H9 (cell line): ENCODE measurements at regions not wholly inside any gene's neighbourhood (a gene's known extent, or its start where the extent isn't known, plus 50 kb on each side); places are given as distances from the start of the nearest gene placed in this dataset.

Source experiments
- DNase-seq: peaks from one replicate; pipeline ENCODE4 v3.0.0-alpha.2; 2017
- H2AFZ ChIP-seq: one replicate; pipeline ENCODE4 v1.6.1; 2013; ENCODE audit warnings: mild to moderate bottlenecking, low read length, control low read depth, moderate library complexity
- H2AK5ac ChIP-seq: 2 replicates; pipeline ENCODE4 v1.6.1; 2013; ENCODE audit warnings: low read length, control low read depth, mixed read lengths; ENCODE audit not compliant: insufficient read length
- H2BK120ac ChIP-seq: one replicate; pipeline ENCODE4 v1.6.1; 2013; ENCODE audit warnings: low read depth, mild to moderate bottlenecking, low read length, control low read depth, inconsistent platforms; ENCODE audit not compliant: poor library complexity, severe bottlenecking
- H2BK12ac ChIP-seq: 2 replicates; pipeline ENCODE4 v1.6.1; 2013; ENCODE audit warnings: low read length, control low read depth, mixed read lengths, low read depth; ENCODE audit not compliant: insufficient read length
- H2BK15ac ChIP-seq: 2 replicates; pipeline ENCODE4 v1.6.1; 2013; ENCODE audit warnings: low read depth, low read length, control low read depth
- H2BK20ac ChIP-seq: one replicate; pipeline ENCODE4 v1.6.1; 2013; ENCODE audit warnings: low read depth, mild to moderate bottlenecking, low read length, control low read depth, inconsistent platforms; ENCODE audit not compliant: poor library complexity, severe bottlenecking
- H2BK5ac ChIP-seq: 2 replicates; pipeline ENCODE4 v1.6.1; 2013; ENCODE audit warnings: low read length, control low read depth, mixed read lengths; ENCODE audit not compliant: insufficient read length
- H3K14ac ChIP-seq: 2 replicates; pipeline ENCODE4 v1.6.1; 2013; ENCODE audit warnings: low read length, control low read depth; ENCODE audit not compliant: insufficient read depth
- H3K18ac ChIP-seq: 2 replicates; pipeline ENCODE4 v1.6.1; 2013; ENCODE audit warnings: low read depth, mild to moderate bottlenecking, mixed read lengths, low read length, control low read depth; ENCODE audit not compliant: insufficient read length
- H3K23ac ChIP-seq: 2 replicates; pipeline ENCODE4 v1.6.1; 2013; ENCODE audit warnings: low read length, control low read depth, mixed read lengths, low read depth; ENCODE audit not compliant: insufficient read length
- H3K23me2 ChIP-seq: 2 replicates; pipeline ENCODE4 v1.6.1; 2013; ENCODE audit warnings: low read depth, mild to moderate bottlenecking, mixed read lengths, low read length, control low read depth; ENCODE audit not compliant: insufficient read length, poor library complexity, severe bottlenecking
- H3K27ac ChIP-seq: 2 replicates; pipeline ENCODE4 v1.5.1; 2013; ENCODE audit warnings: low read length, control low read depth, mixed read lengths, low read depth; ENCODE audit not compliant: insufficient read length
- H3K27me3 ChIP-seq: 2 replicates; pipeline ENCODE4 v1.6.1; 2013; ENCODE audit warnings: low read length, control low read depth, inconsistent platforms; ENCODE audit not compliant: insufficient read depth
- H3K4ac ChIP-seq: 2 replicates; pipeline ENCODE4 v1.6.1; 2013; ENCODE audit warnings: low read depth, mild to moderate bottlenecking, control low read depth, inconsistent platforms, low read length, moderate library complexity
- H3K4me1 ChIP-seq: 2 replicates; pipeline ENCODE4 v1.6.1; 2013; ENCODE audit warnings: low read length, control low read depth, inconsistent platforms; ENCODE audit not compliant: insufficient read depth
- H3K4me2 ChIP-seq: 2 replicates; pipeline ENCODE4 v1.6.1; 2013; ENCODE audit warnings: low read length, control low read depth, mixed read lengths; ENCODE audit not compliant: insufficient read length, insufficient read depth
- H3K56ac ChIP-seq: 2 replicates; pipeline ENCODE4 v1.6.1; 2013; ENCODE audit warnings: low read depth, mild to moderate bottlenecking, mixed read lengths, low read length, control low read depth; ENCODE audit not compliant: insufficient read length
- H3K79me1 ChIP-seq: 2 replicates; pipeline ENCODE4 v1.6.1; 2013; ENCODE audit warnings: low read depth, mild to moderate bottlenecking, moderate library complexity, low read length, control low read depth, inconsistent platforms; ENCODE audit not compliant: insufficient read depth, poor library complexity, severe bottlenecking
- H3K79me2 ChIP-seq: 2 replicates; pipeline ENCODE4 v1.6.1; 2013; ENCODE audit warnings: low read length, control low read depth, inconsistent platforms; ENCODE audit not compliant: insufficient read depth
- H3K9ac ChIP-seq: 2 replicates; pipeline ENCODE4 v1.6.1; 2013; ENCODE audit warnings: low read length, control low read depth, mixed read lengths; ENCODE audit not compliant: insufficient read length; ENCODE audit errors: extremely low read depth
- H3K9me3 ChIP-seq: one replicate; pipeline ENCODE4 v1.6.1; 2013; ENCODE audit warnings: low read depth, low read length, inconsistent platforms; ENCODE audit not compliant: control insufficient read depth
- H3T11ph ChIP-seq: one replicate; pipeline ENCODE4 v1.6.1; 2013; ENCODE audit warnings: mild to moderate bottlenecking, low read length, control low read depth, inconsistent platforms
- H4K20me1 ChIP-seq: one replicate; pipeline ENCODE4 v1.6.1; 2013; ENCODE audit not compliant: control insufficient read depth, insufficient read length, insufficient read depth
- H4K5ac ChIP-seq: 2 replicates; pipeline ENCODE4 v1.6.1; 2013; ENCODE audit warnings: low read depth, mild to moderate bottlenecking, mixed read lengths, low read length, control low read depth; ENCODE audit not compliant: insufficient read length
- H4K8ac ChIP-seq: replicated peaks from 2 replicates; pipeline ENCODE4 v1.6.1; 2013; ENCODE audit warnings: low read length, control low read depth, mixed read lengths, low read depth; ENCODE audit not compliant: insufficient read length
- H4K91ac ChIP-seq: 2 replicates; pipeline ENCODE4 v1.6.1; 2013; ENCODE audit warnings: low read depth, mild to moderate bottlenecking, moderate library complexity, mixed read lengths, low read length, control low read depth; ENCODE audit not compliant: insufficient read length
- H3K27ac Mint-ChIP-seq, 3 experiments: 2 replicates in 2 of 3; 3 replicates in 1 of 3; pipeline ENCODE4 v1.8.0; 2020 to 2021; ENCODE audit warnings: mixed read lengths in 3 of 3, mild to moderate bottlenecking in 1 of 3, moderate library complexity in 1 of 3
- H3K27me3 Mint-ChIP-seq: 2 replicates; pipeline ENCODE4 v1.8.0; 2021; ENCODE audit warnings: low read depth, mild to moderate bottlenecking, moderate library complexity, mixed read lengths
- H3K36me3 Mint-ChIP-seq, 3 experiments: 2 replicates in 2 of 3; 3 replicates in 1 of 3; pipeline ENCODE4 v1.8.0; 2020 to 2021; ENCODE audit warnings: low read depth in 3 of 3, mixed read lengths in 3 of 3; ENCODE audit not compliant: insufficient read depth in 1 of 3
- H3K4me1 Mint-ChIP-seq, 2 experiments: 2 replicates each; pipeline ENCODE4 v1.8.0; 2020; ENCODE audit warnings: mixed read lengths in 2 of 2
- H3K4me3 Mint-ChIP-seq, 2 experiments: 2 replicates in 1 of 2; 3 replicates in 1 of 2; pipeline ENCODE4 v1.8.0; 2020 to 2021; ENCODE audit warnings: mild to moderate bottlenecking in 2 of 2, mixed read lengths in 2 of 2, moderate library complexity in 1 of 2
- H3K9me3 Mint-ChIP-seq, 2 experiments: 2 replicates in 1 of 2; 3 replicates in 1 of 2; pipeline ENCODE4 v1.8.0; 2020; ENCODE audit warnings: mild to moderate bottlenecking in 2 of 2, mixed read lengths in 2 of 2, moderate library complexity in 1 of 2
- CTCF ChIP-seq: fragments of 200-600 bp; sonication (generic); conservative IDR thresholded peaks from 3 replicates; pipeline ENCODE4 v1.8.0; 2021; ENCODE audit warnings: antibody characterized with exemption, mild to moderate bottlenecking
- WGBS: extraction: QIAGEN DNeasy Blood & Tissue Kit; methylation state at CpG from one replicate; pipeline ENCODE4 v1.1.7; 2013; ENCODE audit warnings: missing lambda C conversion rate, low lambda C conversion rate, mixed read lengths; ENCODE audit not compliant: insufficient read length; ENCODE audit errors: extremely low coverage; 5-methylcytosine and 5-hydroxymethylcytosine counted together

DNA sequence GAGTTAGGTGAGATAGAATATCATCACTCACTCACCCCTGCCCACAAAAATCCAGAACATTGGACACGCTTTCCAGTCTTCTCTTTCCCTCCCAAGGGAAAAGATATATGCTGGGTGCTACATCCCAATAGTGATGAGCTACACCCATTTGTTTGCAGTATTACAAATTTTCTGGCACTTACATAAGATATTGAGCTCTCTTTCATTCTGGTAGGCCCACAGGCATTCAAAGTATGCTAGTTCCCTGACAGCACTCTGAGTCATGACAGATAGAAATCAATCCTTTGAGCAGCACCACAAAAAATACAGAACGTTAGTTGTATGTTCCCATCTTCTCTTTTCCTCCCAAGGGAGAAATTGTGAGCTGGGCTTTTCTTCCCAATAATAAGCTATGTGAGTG is 477.6 kb upstream of the GRID2 start:
- no peak for DNase-seq
- H3K4me1 Mint-ChIP-seq = peaks cover 0 to 3% of the 10 kb centered on the region in 2 experiments; a peak in 2 of 4 replicates

More for the DNA sequence above, 477.6 kb upstream of the GRID2 start:
- H3K9ac ChIP-seq = no peak overlapping the region
- no peaks in the 10 kb centered on the region for H3K79me2 ChIP-seq
- H3K23ac ChIP-seq = no peak overlapping the region
- no peak overlapping the region for H2BK15ac ChIP-seq
- no peak overlapping the region for H4K5ac ChIP-seq
- H3K23me2 ChIP-seq = no peaks in the 10 kb centered on the region
- no peak overlapping the region for H3K4me2 ChIP-seq
- H3T11ph ChIP-seq = no peak overlapping the region
- Mint-ChIP-seq H3K4me3 (no peak overlapping the region), H3K9me3 (peaks cover 28 to 29% of the 10 kb centered on the region in 2 experiments), H3K36me3 (peaks cover 6 to 20% (median 11%) of the 10 kb centered on the region in 3 experiments; a peak in 6 of 7 replicates), H3K27ac (no peak overlapping the region), H3K27me3 (peaks cover 3% of the 10 kb centered on the region; the same call in 1 of the 2 replicates)
- H3K4ac ChIP-seq = no peak overlapping the region
- no peak for TF ChIP-seq CTCF
- H4K20me1 ChIP-seq = no peaks in the 10 kb centered on the region
- no peaks in the 10 kb centered on the region for H3K27me3 ChIP-seq
- H3K18ac ChIP-seq = no peak overlapping the region
- H3K27ac ChIP-seq = no peak overlapping the region
- H2BK5ac ChIP-seq = no peak overlapping the region
- no peak overlapping the region for H4K91ac ChIP-seq
- H3K79me1 ChIP-seq = no peaks in the 10 kb centered on the region
- no peak overlapping the region for H3K14ac ChIP-seq
- no peak overlapping the region for H4K8ac ChIP-seq
- H3K4me1 ChIP-seq = no peaks in the 10 kb centered on the region
- H3K9me3 ChIP-seq = peaks cover 6% of the 10 kb centered on the region
- no peak overlapping the region for H2BK120ac ChIP-seq
- WGBS = no CpG with 5 or more reads among the region's 2 CpGs
- H2AFZ ChIP-seq = no peak overlapping the region
- H2BK20ac ChIP-seq = no peak overlapping the region
- H3K56ac ChIP-seq = no peak overlapping the region
- H2AK5ac ChIP-seq = no peak overlapping the region
- H2BK12ac ChIP-seq = no peak overlapping the region
